Upper lobe of right lung (tissue), 1 donor: ENCODE measurements at regions not wholly inside any gene's neighbourhood (a gene's known extent, or its start where the extent isn't known, plus 50 kb on each side); places are given as distances from the start of the nearest gene placed in this dataset.
A peak's percentile ranks its signal among the peaks of the same experiment; 100 is the strongest.

Source experiments
- ATAC-seq: fragments of 200-7000 bp; cut with Tn5 transposase; one replicate; pipeline ENCODE4 v1.9.1; 2020; ENCODE audit warnings: mild to moderate bottlenecking, moderate library complexity
- DNase-seq: peaks from one replicate; pipeline ENCODE4 v3.0.0-alpha.2; 2020
- H3K27ac ChIP-seq: fragments of 200-600 bp; one replicate; pipeline ENCODE4 v1.8.0; 2022
- H3K27me3 ChIP-seq: fragments of 200-600 bp; one replicate; pipeline ENCODE4 v1.8.0; 2022; ENCODE audit warnings: mild to moderate bottlenecking
- H3K36me3 ChIP-seq: fragments of 200-600 bp; one replicate; pipeline ENCODE4 v1.8.0; 2022
- H3K4me1 ChIP-seq: fragments of 200-600 bp; one replicate; pipeline ENCODE4 v1.8.0; 2022
- H3K4me3 ChIP-seq: fragments of 200-600 bp; one replicate; pipeline ENCODE4 v1.8.0; 2022; ENCODE audit warnings: mild to moderate bottlenecking
- H3K9me3 ChIP-seq: fragments of 200-600 bp; one replicate; pipeline ENCODE4 v1.8.0; 2022
- CTCF ChIP-seq: fragments of 200-600 bp; IDR thresholded peaks from one replicate; pipeline ENCODE4 v1.8.0; 2022; ENCODE audit warnings: antibody characterized with exemption
- intact Hi-C: fragments of 100-400 bp; cut with DNase I; formaldehyde crosslinking; loops from one replicate; pipeline ENCODE4 v1.11.0; 2022
- donor health status: DM: no; HTN: yes; CAD: no; lungs with severe emphysema.

- Histone ChIP-seq H3K27me3 (no peaks in the 10 kb centered on the region), H3K36me3 (no peaks in the 10 kb centered on the region), H3K27ac (no peak overlapping the region), H3K9me3 (no peaks in the 10 kb centered on the region), H3K4me1 (no peaks in the 10 kb centered on the region), H3K4me3 (no peak overlapping the region)
- intact Hi-C loops, result no loop called here
- TF ChIP-seq CTCF, result no peak
- DNase-seq (no peak), ATAC-seq (no peak)
Measured at GRCh38 chr13:80244574-80244973, 96.4 kb downstream of the SPRY2 start.

GRCh38 chr13:80242728-80243427 is 98.0 kb downstream of the SPRY2 start:
- no peaks in the 10 kb centered on the region for H3K36me3 ChIP-seq
- no peaks in the 10 kb centered on the region for H3K9me3 ChIP-seq
- ATAC-seq (peak; percentile 73), DNase-seq (no peak)
- H3K4me1 ChIP-seq, result no peaks in the 10 kb centered on the region
- intact Hi-C loops, result no loop called here
- H3K27ac ChIP-seq, result no peak overlapping the region
- H3K27me3 ChIP-seq, result no peaks in the 10 kb centered on the region
- H3K4me3 ChIP-seq, result no peak overlapping the region
- no peak for TF ChIP-seq CTCF

GRCh38 chr13:80239571-80240255 is 101.2 kb downstream of the SPRY2 start:
- Histone ChIP-seq H3K4me3 (no peak overlapping the region), H3K9me3 (no peaks in the 10 kb centered on the region), H3K27me3 (no peaks in the 10 kb centered on the region), H3K4me1 (peaks cover 9% of the 10 kb centered on the region), H3K27ac (peak overlapping the region; percentile 45), H3K36me3 (no peaks in the 10 kb centered on the region)
- TF ChIP-seq CTCF, result no peak
- ATAC-seq (peak; percentile 70), DNase-seq (no peak)
- intact Hi-C loops, result no loop called here

GRCh38 chr13:80239116-80239515 is 101.8 kb downstream of the SPRY2 start:
- DNase-seq, result no peak
- peaks cover 9% of the 10 kb centered on the region for H3K4me1 ChIP-seq
- no peak for TF ChIP-seq CTCF
- ATAC-seq, result peak; percentile 63
- H3K9me3 ChIP-seq, result no peaks in the 10 kb centered on the region
- intact Hi-C loops, result no loop called here
- peak overlapping the region; percentile 73 for H3K27ac ChIP-seq
- no peak overlapping the region for H3K4me3 ChIP-seq
- no peaks in the 10 kb centered on the region for H3K36me3 ChIP-seq
- no peaks in the 10 kb centered on the region for H3K27me3 ChIP-seq

- no peak for DNase-seq
- intact Hi-C loops, result no loop called here
- ATAC-seq, result no peak
Measured at GRCh38 chr13:80237646-80238045, 103.3 kb downstream of the SPRY2 start.

More at GRCh38 chr13:80237646-80238045, 103.3 kb downstream of the SPRY2 start:
- H3K27me3 ChIP-seq, result no peaks in the 10 kb centered on the region
- H3K4me3 ChIP-seq, result no peak overlapping the region
- H3K27ac ChIP-seq, result no peak overlapping the region
- H3K36me3 ChIP-seq, result no peaks in the 10 kb centered on the region
- no peak for TF ChIP-seq CTCF
- peaks cover 9% of the 10 kb centered on the region for H3K4me1 ChIP-seq
- no peaks in the 10 kb centered on the region for H3K9me3 ChIP-seq
